AG04450 (cell line): ENCODE measurements at regions not wholly inside any gene's neighbourhood (a gene's known extent, or its start where the extent isn't known, plus 50 kb on each side); places are given as distances from the start of the nearest gene placed in this dataset.

Experiments
- CTCF ChIA-PET: fragments of 300-600, 350-600 bp; formaldehyde crosslinking; extraction: SDS; loops from one replicate; lab custom pipeline; 2022; ENCODE audit warnings: antibody characterized with exemption, inconsistent platforms; lab: Charles Lee
- POLR2A ChIA-PET: fragments of 350-600 bp; formaldehyde crosslinking; extraction: SDS; loops from one replicate; lab custom pipeline; 2021; ENCODE audit warnings: antibody characterized with exemption, inconsistent platforms; lab: Yijun Ruan, JAX
- DNase-seq: peaks from one replicate; pipeline ENCODE4 v3.0.0-alpha.2; 2011; ENCODE audit warnings: low read depth, low spot score
- H3K27ac ChIP-seq: one replicate; pipeline ENCODE4 v1.5.1; 2012; ENCODE audit warnings: low read depth, low read length, control low read depth
- H3K27me3 ChIP-seq: one replicate; pipeline ENCODE4 v1.6.0; 2012; ENCODE audit warnings: low read length; ENCODE audit not compliant: control insufficient read depth, insufficient read depth
- H3K4me3 ChIP-seq: 2 replicates; pipeline ENCODE4 v1.5.1; 2011; ENCODE audit warnings: mild to moderate bottlenecking, low read depth, low read length, control low read depth
- H3K9me3 ChIP-seq: 2 replicates; pipeline ENCODE4 v1.5.1; 2012; ENCODE audit warnings: low read length; ENCODE audit not compliant: control insufficient read depth, insufficient read depth
- CTCF ChIP-seq: IDR thresholded peaks from 2 replicates; pipeline ENCODE4 v1.5.1; 2011; ENCODE audit warnings: low read depth, low read length, control low read depth, inconsistent platforms

- H3K27ac ChIP-seq, result no peak overlapping the region
- no peaks in the 10 kb centered on the region for H3K27me3 ChIP-seq
- H3K9me3 ChIP-seq, result no peaks in the 10 kb centered on the region
- POLR2A ChIA-PET, result no interaction called here
- CTCF ChIA-PET, result no interaction called here
- H3K4me3 ChIP-seq, result no peak overlapping the region
- no peak for TF ChIP-seq CTCF
- DNase-seq, result no peak
Measured at GRCh38 chr5:124090115-124090514, 578.1 kb downstream of the CSNK1G3 start.

- ChIA-PET CTCF (no interaction called here), POLR2A (no interaction called here)
- DNase-seq, result no peak
- Histone ChIP-seq H3K27ac (no peak overlapping the region), H3K9me3 (no peaks in the 10 kb centered on the region), H3K27me3 (no peaks in the 10 kb centered on the region), H3K4me3 (no peak overlapping the region)
- TF ChIP-seq CTCF, result no peak
Measured at GRCh38 chr5:124089578-124089977, 577.6 kb downstream of the CSNK1G3 start.

DNA sequence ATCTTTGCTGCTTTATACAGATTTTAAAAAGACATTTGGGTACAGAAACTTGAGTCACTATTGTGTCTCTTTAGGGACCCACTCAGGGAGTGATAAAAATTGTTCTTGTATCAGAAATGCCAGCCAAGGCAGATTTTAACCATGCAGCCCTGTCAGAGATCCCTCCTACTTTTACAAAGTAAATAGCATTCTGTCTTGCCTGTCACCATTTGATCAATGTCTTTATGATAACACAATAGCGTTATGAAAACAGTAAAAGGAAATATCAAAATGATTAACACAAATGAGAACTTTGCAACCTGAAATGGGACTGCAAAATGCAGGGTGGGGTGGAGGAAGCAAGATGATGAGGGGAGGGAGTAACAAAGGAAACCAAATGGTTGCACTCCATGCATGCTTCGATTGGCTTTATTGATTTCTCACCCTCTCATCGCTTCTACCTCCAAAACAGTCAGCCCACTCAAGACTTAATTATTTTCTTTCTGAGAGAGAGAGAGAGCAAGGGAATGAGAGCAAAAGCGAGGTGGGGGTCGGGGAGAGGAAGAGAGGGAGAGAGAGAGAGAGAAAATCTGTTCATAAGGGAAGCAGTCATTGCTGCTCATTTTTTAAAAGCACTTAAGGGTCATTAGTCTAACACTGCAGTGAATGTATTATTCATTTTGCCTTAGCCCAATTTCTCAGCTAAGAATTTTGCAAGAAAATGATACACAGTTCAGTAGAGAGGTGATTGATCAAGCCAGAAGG, 576.5 kb downstream of the CSNK1G3 start:
- DNase-seq, result no peak
- Histone ChIP-seq H3K9me3 (no peaks in the 10 kb centered on the region), H3K4me3 (no peak overlapping the region), H3K27ac (no peak overlapping the region), H3K27me3 (no peaks in the 10 kb centered on the region)
- ChIA-PET CTCF (interaction anchor here (0.6 kb wide), 1 partner anchor 634 kb away, joined by 3 read pairs; no protein-coding TSS in a partner anchor), POLR2A (no interaction called here)
- no peak for TF ChIP-seq CTCF

GRCh38 chr5:124087752-124088151, 575.8 kb downstream of the CSNK1G3 start:
- Histone ChIP-seq H3K27me3 (no peaks in the 10 kb centered on the region), H3K27ac (no peak overlapping the region), H3K4me3 (no peak overlapping the region), H3K9me3 (no peaks in the 10 kb centered on the region)
- ChIA-PET CTCF (interaction anchor here (0.6 to 0.7 kb wide), 2 partner anchors 12 to 635 kb away, joined by 3 read pairs; no protein-coding TSS in a partner anchor), POLR2A (no interaction called here)
- no peak for TF ChIP-seq CTCF
- no peak for DNase-seq

DNA sequence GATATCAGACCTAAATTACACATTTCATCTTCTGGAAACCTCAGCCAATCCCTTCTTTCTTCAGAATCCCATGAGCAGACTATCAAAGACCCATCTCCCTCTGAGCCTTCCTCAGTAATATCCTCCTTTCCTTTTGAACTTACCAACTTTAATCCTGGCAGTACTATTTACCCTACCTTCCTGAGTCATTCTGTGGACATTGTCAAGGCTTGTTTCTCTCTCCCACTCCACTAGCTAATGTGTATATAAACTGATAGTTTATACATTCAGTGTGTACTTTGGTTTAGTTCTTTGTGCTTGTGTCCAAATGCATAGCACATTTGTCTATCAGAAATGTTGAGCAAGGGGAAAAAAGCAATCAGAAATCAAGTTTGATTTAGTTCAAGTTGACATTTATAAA, 568.3 kb downstream of the CSNK1G3 start:
- no peak overlapping the region for H3K4me3 ChIP-seq
- ChIA-PET CTCF (interaction anchor here (0.6 kb wide), 1 partner anchor 910 kb away, joined by 3 read pairs; no protein-coding TSS in a partner anchor), POLR2A (no interaction called here)
- no peak for DNase-seq
- TF ChIP-seq CTCF, result no peak
- no peak overlapping the region for H3K27ac ChIP-seq
- H3K27me3 ChIP-seq, result no peaks in the 10 kb centered on the region
- no peaks in the 10 kb centered on the region for H3K9me3 ChIP-seq
